ENCODE measurements at regions not wholly inside any gene's neighbourhood (a gene's known extent, or its start where the extent isn't known, plus 50 kb on each side); places are given as distances from the start of the nearest gene placed in this dataset.

DNA sequence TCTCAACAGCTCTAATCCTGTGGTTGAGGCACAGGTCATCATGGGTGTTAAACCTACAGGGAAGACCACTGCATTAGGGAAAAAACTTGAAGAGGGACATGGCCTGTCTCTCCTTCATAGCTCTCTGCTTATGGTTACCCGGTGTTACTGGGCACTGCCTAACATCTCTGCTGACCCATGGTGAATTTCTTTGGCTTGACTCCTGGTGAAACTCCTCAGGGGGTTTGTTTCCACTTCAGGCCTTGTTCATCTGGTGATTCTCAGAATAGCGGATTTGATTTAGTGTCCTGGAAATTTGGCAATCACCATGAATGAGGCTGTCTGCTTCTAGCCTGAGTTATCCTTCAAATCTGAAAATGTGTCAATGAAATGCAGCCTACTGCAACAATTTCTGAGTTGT lies 114.4 kb downstream of the ZNF518B start:
- TF ChIP-seq, protein P1, sequence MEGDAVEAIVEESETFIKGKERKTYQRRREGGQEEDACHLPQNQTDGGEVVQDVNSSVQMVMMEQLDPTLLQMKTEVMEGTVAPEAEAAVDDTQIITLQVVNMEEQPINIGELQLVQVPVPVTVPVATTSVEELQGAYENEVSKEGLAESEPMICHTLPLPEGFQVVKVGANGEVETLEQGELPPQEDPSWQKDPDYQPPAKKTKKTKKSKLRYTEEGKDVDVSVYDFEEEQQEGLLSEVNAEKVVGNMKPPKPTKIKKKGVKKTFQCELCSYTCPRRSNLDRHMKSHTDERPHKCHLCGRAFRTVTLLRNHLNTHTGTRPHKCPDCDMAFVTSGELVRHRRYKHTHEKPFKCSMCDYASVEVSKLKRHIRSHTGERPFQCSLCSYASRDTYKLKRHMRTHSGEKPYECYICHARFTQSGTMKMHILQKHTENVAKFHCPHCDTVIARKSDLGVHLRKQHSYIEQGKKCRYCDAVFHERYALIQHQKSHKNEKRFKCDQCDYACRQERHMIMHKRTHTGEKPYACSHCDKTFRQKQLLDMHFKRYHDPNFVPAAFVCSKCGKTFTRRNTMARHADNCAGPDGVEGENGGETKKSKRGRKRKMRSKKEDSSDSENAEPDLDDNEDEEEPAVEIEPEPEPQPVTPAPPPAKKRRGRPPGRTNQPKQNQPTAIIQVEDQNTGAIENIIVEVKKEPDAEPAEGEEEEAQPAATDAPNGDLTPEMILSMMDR (conservative IDR thresholded peaks at IDR 0.05): no peak
- Histone ChIP-seq H2BK15ac (ENCODE audit: low read depth, low read length) (no peak overlapping the region), H3K14ac (ENCODE audit: insufficient read depth, low read length) (no peak overlapping the region), H3K27ac (ENCODE audit: insufficient read length, low read depth, low read length) (no peak overlapping the region), H3K9me3 (ENCODE audit: control insufficient read depth, low read depth, low read length) (no peaks in the 10 kb centered on the region), H2BK20ac (ENCODE audit: low read depth, low read length, poor library complexity, severe bottlenecking) (no peak overlapping the region), H3K56ac (ENCODE audit: insufficient read length, low read depth, low read length) (no peak overlapping the region), H2BK12ac (ENCODE audit: insufficient read length, low read depth, low read length) (no peak overlapping the region), H3K18ac (ENCODE audit: insufficient read length, low read depth, low read length) (no peak overlapping the region), H2AFZ (ENCODE audit: low read length) (no peak overlapping the region), H3K4me2 (ENCODE audit: insufficient read depth, insufficient read length, low read length) (no peak overlapping the region), H2BK120ac (ENCODE audit: low read depth, low read length, poor library complexity, severe bottlenecking) (no peak overlapping the region), H4K5ac (ENCODE audit: insufficient read length, low read depth, low read length) (no peak overlapping the region), H4K91ac (ENCODE audit: insufficient read length, low read depth, low read length) (no peak overlapping the region), H3K9ac (ENCODE audit: extremely low read depth, insufficient read length, low read length) (no peak overlapping the region), H3K79me1 (ENCODE audit: insufficient read depth, low read depth, low read length, poor library complexity, severe bottlenecking) (no peaks in the 10 kb centered on the region), H2BK5ac (ENCODE audit: insufficient read length, low read length) (no peak overlapping the region), H3K27me3 (ENCODE audit: insufficient read depth, low read length) (no peaks in the 10 kb centered on the region), H3K23me2 (ENCODE audit: insufficient read length, low read depth, low read length, poor library complexity, severe bottlenecking) (no peaks in the 10 kb centered on the region), H3K4me1 (ENCODE audit: insufficient read depth, low read length) (no peaks in the 10 kb centered on the region), H3K4ac (ENCODE audit: low read depth, low read length) (no peak overlapping the region), H4K8ac (replicated peaks; ENCODE audit: insufficient read length, low read depth, low read length) (no peak overlapping the region), H3K79me2 (ENCODE audit: insufficient read depth, low read length) (no peaks in the 10 kb centered on the region), H2AK5ac (ENCODE audit: insufficient read length, low read length) (no peak overlapping the region), H3T11ph (ENCODE audit: low read length) (no peak overlapping the region), H4K20me1 (ENCODE audit: control insufficient read depth, insufficient read depth, insufficient read length) (no peaks in the 10 kb centered on the region), H3K23ac (ENCODE audit: insufficient read length, low read depth, low read length) (no peak overlapping the region)
- H3K36me3 Mint-ChIP-seq (ENCODE audit: insufficient read depth in 1 of 3, low read depth in 3 of 3): no peaks in the 10 kb centered on the region
- peaks cover 12% of the 10 kb centered on the region for H3K27me3 Mint-ChIP-seq (ENCODE audit: low read depth)
- peaks cover 0 to 3% of the 10 kb centered on the region in 2 experiments; a peak in 1 of 4 replicates for H3K4me1 Mint-ChIP-seq
- H3K27ac Mint-ChIP-seq: no peak overlapping the region
- DNase-seq: no peak
- H3K4me3 Mint-ChIP-seq: no peak overlapping the region
- H3K9me3 Mint-ChIP-seq: no peaks in the 10 kb centered on the region; a peak in 1 of 5 replicates
- WGBS (ENCODE audit: extremely low coverage, insufficient read length, low lambda C conversion rate): no CpG with 5 or more reads among the region's 2 CpGs
